ENCODE measurements at regions not wholly inside any gene's neighbourhood (a gene's known extent, or its start where the extent isn't known, plus 50 kb on each side); places are given as distances from the start of the nearest gene placed in this dataset.

GRCh38 chr5:133792024-133792423 is 176.4 kb downstream of the C5orf15 start:
- Histone ChIP-seq H3K4me3 (ENCODE audit: low read length) (no peak overlapping the region), H2AFZ (ENCODE audit: low read depth, low read length) (no peak overlapping the region), H3K36me3 (replicated peaks; ENCODE audit: low read depth, low read length) (no peaks in the 10 kb centered on the region), H3K27ac (ENCODE audit: low read length) (no peak overlapping the region), H3K9me3 (ENCODE audit: insufficient read depth, low read length) (no peaks in the 10 kb centered on the region), H3K27me3 (ENCODE audit: low read depth, low read length) (no peaks in the 10 kb centered on the region), H3K4me2 (ENCODE audit: low read length) (no peak overlapping the region), H3K9ac (ENCODE audit: low read length) (no peak overlapping the region), H4K20me1 (ENCODE audit: insufficient read depth, low read length) (no peaks in the 10 kb centered on the region), H3K4me1 (ENCODE audit: low read length) (no peaks in the 10 kb centered on the region), H3K79me2 (ENCODE audit: low read length) (no peaks in the 10 kb centered on the region)
- no peak for TF ChIP-seq CTCF (IDR thresholded peaks at IDR 0.05; ENCODE audit: low read depth, low read length)
- TF ChIP-seq EZH2phosphoT487 (IDR thresholded peaks at IDR 0.05; ENCODE audit: low read depth) = no peak

GRCh38 chr5:133790898-133791297 is 177.5 kb downstream of the C5orf15 start:
- Histone ChIP-seq H3K9ac (ENCODE audit: low read length) (no peak overlapping the region), H3K4me3 (ENCODE audit: low read length) (no peak overlapping the region), H3K36me3 (replicated peaks; ENCODE audit: low read depth, low read length) (no peaks in the 10 kb centered on the region), H3K27me3 (ENCODE audit: low read depth, low read length) (no peaks in the 10 kb centered on the region), H3K4me1 (ENCODE audit: low read length) (no peaks in the 10 kb centered on the region), H2AFZ (ENCODE audit: low read depth, low read length) (no peak overlapping the region), H3K4me2 (ENCODE audit: low read length) (no peak overlapping the region), H4K20me1 (ENCODE audit: insufficient read depth, low read length) (no peaks in the 10 kb centered on the region), H3K9me3 (ENCODE audit: insufficient read depth, low read length) (no peaks in the 10 kb centered on the region), H3K79me2 (ENCODE audit: low read length) (no peaks in the 10 kb centered on the region), H3K27ac (ENCODE audit: low read length) (no peak overlapping the region)
- TF ChIP-seq CTCF (IDR thresholded peaks at IDR 0.05; ENCODE audit: low read depth, low read length) (no peak), EZH2phosphoT487 (IDR thresholded peaks at IDR 0.05; ENCODE audit: low read depth) (no peak)

- Histone ChIP-seq H3K27me3 (ENCODE audit: low read depth, low read length) (no peaks in the 10 kb centered on the region), H4K20me1 (ENCODE audit: insufficient read depth, low read length) (no peaks in the 10 kb centered on the region), H3K9me3 (ENCODE audit: insufficient read depth, low read length) (no peaks in the 10 kb centered on the region), H3K4me2 (ENCODE audit: low read length) (no peak overlapping the region), H3K27ac (ENCODE audit: low read length) (no peak overlapping the region), H3K79me2 (ENCODE audit: low read length) (no peaks in the 10 kb centered on the region), H3K4me3 (ENCODE audit: low read length) (no peak overlapping the region), H3K36me3 (replicated peaks; ENCODE audit: low read depth, low read length) (no peaks in the 10 kb centered on the region), H3K4me1 (ENCODE audit: low read length) (no peaks in the 10 kb centered on the region), H2AFZ (ENCODE audit: low read depth, low read length) (no peak overlapping the region), H3K9ac (ENCODE audit: low read length) (no peak overlapping the region)
- no peak for TF ChIP-seq EZH2phosphoT487 (IDR thresholded peaks at IDR 0.05; ENCODE audit: low read depth)
- no peak for TF ChIP-seq CTCF (IDR thresholded peaks at IDR 0.05; ENCODE audit: low read depth, low read length)
Observed at GRCh38 chr5:133789428-133789827, 177.1 kb upstream of the FSTL4 start.

GRCh38 chr5:133788121-133788520 is 175.8 kb upstream of the FSTL4 start:
- Histone ChIP-seq H3K36me3 (replicated peaks; ENCODE audit: low read depth, low read length) (no peaks in the 10 kb centered on the region), H3K4me3 (ENCODE audit: low read length) (no peak overlapping the region), H3K79me2 (ENCODE audit: low read length) (no peaks in the 10 kb centered on the region), H3K27ac (ENCODE audit: low read length) (no peak overlapping the region), H2AFZ (ENCODE audit: low read depth, low read length) (no peak overlapping the region), H3K9me3 (ENCODE audit: insufficient read depth, low read length) (no peaks in the 10 kb centered on the region), H4K20me1 (ENCODE audit: insufficient read depth, low read length) (no peaks in the 10 kb centered on the region), H3K4me1 (ENCODE audit: low read length) (no peaks in the 10 kb centered on the region), H3K27me3 (ENCODE audit: low read depth, low read length) (no peaks in the 10 kb centered on the region), H3K9ac (ENCODE audit: low read length) (no peak overlapping the region), H3K4me2 (ENCODE audit: low read length) (no peak overlapping the region)
- no peak for TF ChIP-seq CTCF (IDR thresholded peaks at IDR 0.05; ENCODE audit: low read depth, low read length)
- TF ChIP-seq EZH2phosphoT487 (IDR thresholded peaks at IDR 0.05; ENCODE audit: low read depth) = no peak

All from OCI-LY3 (cell line).